Progenitor cell of endocrine pancreas (in vitro differentiated cells): ENCODE measurements at regions not wholly inside any gene's neighbourhood (a gene's known extent, or its start where the extent isn't known, plus 50 kb on each side); places are given as distances from the start of the nearest gene placed in this dataset.

Experiments
- DNase-seq: peaks from one replicate; pipeline ENCODE4 v3.0.0; 2021; ENCODE audit warnings: low spot score; ENCODE audit not compliant: unreplicated experiment
- H3K27ac Mint-ChIP-seq: 2 replicates; pipeline ENCODE4 v1.8.0; 2021; ENCODE audit warnings: mild to moderate bottlenecking, moderate library complexity, mixed read lengths
- H3K27me3 Mint-ChIP-seq: 2 replicates; pipeline ENCODE4 v1.8.0; 2021; ENCODE audit warnings: mixed read lengths
- H3K36me3 Mint-ChIP-seq: 2 replicates; pipeline ENCODE4 v1.8.0; 2022; ENCODE audit warnings: mixed read lengths; ENCODE audit not compliant: insufficient read depth
- H3K4me1 Mint-ChIP-seq: 2 replicates; pipeline ENCODE4 v1.8.0; 2021; ENCODE audit warnings: low read depth, mixed read lengths
- H3K4me3 Mint-ChIP-seq: 2 replicates; pipeline ENCODE4 v1.8.0; 2021; ENCODE audit warnings: low read depth, mild to moderate bottlenecking, moderate library complexity, mixed read lengths
- H3K9me3 Mint-ChIP-seq: 2 replicates; pipeline ENCODE4 v1.8.0; 2021; ENCODE audit warnings: low read depth, mixed read lengths
- CTCF ChIP-seq: fragments of 200-600 bp; sonication (generic); IDR thresholded peaks from one replicate; pipeline ENCODE4 v1.5.0; 2021; ENCODE audit warnings: antibody characterized with exemption, mild to moderate bottlenecking; ENCODE audit not compliant: unreplicated experiment

- no peaks in the 10 kb centered on the region for H3K4me1 Mint-ChIP-seq
- H3K36me3 Mint-ChIP-seq, result no peaks in the 10 kb centered on the region
- no peak for DNase-seq
- H3K27ac Mint-ChIP-seq, result no peak overlapping the region
- no peaks in the 10 kb centered on the region for H3K27me3 Mint-ChIP-seq
- no peak overlapping the region for H3K4me3 Mint-ChIP-seq
- TF ChIP-seq CTCF, result no peak
- H3K9me3 Mint-ChIP-seq, result no peaks in the 10 kb centered on the region
Measured at GRCh38 chr2:105691947-105692390, 52.7 kb upstream of the NCK2 start.

GRCh38 chr2:105690566-105690965 is 54.1 kb upstream of the NCK2 start:
- TF ChIP-seq CTCF, result no peak
- no peak for DNase-seq

GRCh38 chr2:105689484-105689883 is 55.2 kb upstream of the NCK2 start:
- DNase-seq, result no peak
- Mint-ChIP-seq H3K36me3 (no peaks in the 10 kb centered on the region), H3K4me3 (no peak overlapping the region), H3K27ac (peak overlapping the region; percentile 3), H3K27me3 (no peaks in the 10 kb centered on the region), H3K4me1 (peaks cover 1% of the 10 kb centered on the region), H3K9me3 (no peaks in the 10 kb centered on the region)
- TF ChIP-seq CTCF, result no peak

More at GRCh38 chr2:105690566-105690965, 54.1 kb upstream of the NCK2 start:
- H3K27me3 Mint-ChIP-seq, result no peaks in the 10 kb centered on the region
- H3K9me3 Mint-ChIP-seq, result no peaks in the 10 kb centered on the region
- H3K27ac Mint-ChIP-seq, result no peak overlapping the region
- no peak overlapping the region for H3K4me3 Mint-ChIP-seq
- H3K36me3 Mint-ChIP-seq, result no peaks in the 10 kb centered on the region
- peaks cover 1% of the 10 kb centered on the region for H3K4me1 Mint-ChIP-seq

- no peak overlapping the region for H3K4me3 Mint-ChIP-seq
- no peaks in the 10 kb centered on the region for H3K9me3 Mint-ChIP-seq
- no peak for TF ChIP-seq CTCF
- H3K27me3 Mint-ChIP-seq, result no peaks in the 10 kb centered on the region
- no peak for DNase-seq
- H3K4me1 Mint-ChIP-seq, result peaks cover 1% of the 10 kb centered on the region
- H3K36me3 Mint-ChIP-seq, result no peaks in the 10 kb centered on the region
- no peak overlapping the region for H3K27ac Mint-ChIP-seq
Measured at GRCh38 chr2:105688946-105689345, 55.8 kb upstream of the NCK2 start.

- no peak for DNase-seq
- H3K36me3 Mint-ChIP-seq, result no peaks in the 10 kb centered on the region
- no peaks in the 10 kb centered on the region for H3K27me3 Mint-ChIP-seq
- H3K9me3 Mint-ChIP-seq, result no peaks in the 10 kb centered on the region
- peaks cover 1% of the 10 kb centered on the region for H3K4me1 Mint-ChIP-seq
- TF ChIP-seq CTCF, result no peak
- H3K4me3 Mint-ChIP-seq, result no peak overlapping the region
- no peak overlapping the region for H3K27ac Mint-ChIP-seq
Measured at GRCh38 chr2:105686588-105686987, 58.1 kb upstream of the NCK2 start.
